PC-3 (cell line): ENCODE measurements at regions not wholly inside any gene's neighbourhood (a gene's known extent, or its start where the extent isn't known, plus 50 kb on each side); places are given as distances from the start of the nearest gene placed in this dataset.

Source experiments
- CTCF ChIP-seq: fragments of 300-600 bp; sonication (generic); conservative IDR thresholded peaks from 2 replicates; pipeline ENCODE4 v1.5.1; 2017; ENCODE audit warnings: antibody characterized with exemption, low read depth, mild to moderate bottlenecking, low read length
- EZH2 ChIP-seq: fragments of 300-600 bp; sonication (generic); IDR thresholded peaks from one replicate; pipeline ENCODE4 v1.6.1; 2017; ENCODE audit warnings: antibody characterized with exemption, mild to moderate bottlenecking, low read length; ENCODE audit not compliant: unreplicated experiment
- EZH2phosphoT487 ChIP-seq: fragments of 300-600 bp; sonication (generic); IDR thresholded peaks from 2 replicates; pipeline ENCODE4 v1.6.1; 2018; ENCODE audit warnings: mild to moderate bottlenecking, antibody characterized with exemption, low read length, borderline replicate concordance

GRCh38 chr16:64869781-64870180 lies 252.1 kb downstream of the CDH11 start:
- TF ChIP-seq CTCF = no peak
- TF ChIP-seq EZH2phosphoT487 = no peak
- no peak for TF ChIP-seq EZH2
